SK-N-MC (cell line): ENCODE measurements at regions not wholly inside any gene's neighbourhood (a gene's known extent, or its start where the extent isn't known, plus 50 kb on each side); places are given as distances from the start of the nearest gene placed in this dataset.
"Not testable (repeated sequence)": the region's sequence is repeated elsewhere in the genome, so short reads cannot be mapped to it uniquely, and the experiment has no call there.

ENCODE experiments used
- EZH2 ChIP-seq: fragments of 200-600 bp; sonication (generic); IDR thresholded peaks from one replicate; pipeline ENCODE4 v1.6.1; 2017; ENCODE audit warnings: antibody characterized with exemption
- FOXP2 ChIP-seq: optimal IDR thresholded peaks from 2 replicates; pipeline ENCODE3; 2011; ENCODE audit warnings: mild to moderate bottlenecking, moderate library complexity; ENCODE audit not compliant: insufficient read depth; ENCODE audit errors: extremely low read length, control extremely low read depth
- POLR2AphosphoS5 ChIP-seq: IDR thresholded peaks from 2 replicates; pipeline ENCODE4 v1.6.1; 2012; ENCODE audit warnings: mild to moderate bottlenecking, low read depth, low read length, borderline replicate concordance

DNA sequence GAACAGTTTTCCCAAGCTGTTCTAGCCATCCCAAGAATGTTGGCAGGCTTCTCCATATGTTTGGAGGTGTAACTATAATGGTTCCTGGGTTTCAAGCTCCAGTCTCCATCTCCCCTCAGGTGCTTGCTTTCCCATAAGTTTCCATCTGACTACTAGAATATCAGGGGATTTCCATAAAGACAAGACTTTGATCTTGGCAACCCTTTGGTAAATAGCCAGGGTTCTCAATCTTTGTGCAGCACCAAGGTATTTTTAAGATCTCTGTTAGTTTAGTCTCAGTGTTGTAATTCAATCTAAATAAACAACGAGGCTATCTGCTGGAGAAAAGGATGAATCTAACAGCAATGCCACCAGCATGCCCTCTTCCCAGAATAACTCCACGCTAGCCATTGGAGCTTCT is 56.7 kb downstream of the PPIAL4G start:
- not testable (repeated sequence) for TF ChIP-seq EZH2, POLR2AphosphoS5, FOXP2
